GM12878 (cell line): ENCODE measurements at regions not wholly inside any gene's neighbourhood (a gene's known extent, or its start where the extent isn't known, plus 50 kb on each side); places are given as distances from the start of the nearest gene placed in this dataset.

ENCODE experiments used
- CHD4 ChIP-seq: fragments of 200-600 bp; sonication (generic); IDR thresholded peaks from 2 replicates; pipeline ENCODE4 v1.6.1; 2016; ENCODE audit warnings: mild to moderate bottlenecking
- FOS ChIP-seq: IDR thresholded peaks from 3 replicates; pipeline ENCODE4 v1.6.1; 2011; ENCODE audit warnings: borderline replicate concordance; ENCODE audit not compliant: insufficient read length; ENCODE audit errors: extremely low read depth
- FOXK2 ChIP-seq: fragments of 450-650 bp; IDR thresholded peaks from 2 replicates; pipeline ENCODE4 v1.6.1; 2017; ENCODE audit warnings: mild to moderate bottlenecking, moderate library complexity
- HCFC1 ChIP-seq: fragments of 150-350 bp; IDR thresholded peaks from 2 replicates; pipeline ENCODE4 v1.6.1; 2014; ENCODE audit warnings: low read length
- HDGF ChIP-seq: fragments of 450-650 bp; IDR thresholded peaks from 2 replicates; pipeline ENCODE4 v1.6.1; 2016; ENCODE audit warnings: antibody characterized with exemption
- HSF1 ChIP-seq: fragments of 150-350 bp; IDR thresholded peaks from 2 replicates; pipeline ENCODE4 v1.6.1; 2014; ENCODE audit warnings: mild to moderate bottlenecking, low read depth, low read length
- IKZF1 ChIP-seq: fragments of 450-650 bp; conservative IDR thresholded peaks from 2 replicates; pipeline ENCODE4 v1.6.1; 2017; ENCODE audit warnings: antibody characterized with exemption, mild to moderate bottlenecking
- JUND ChIP-seq: IDR thresholded peaks from 2 replicates; pipeline ENCODE4 v1.6.1; 2012; ENCODE audit warnings: low read depth, mild to moderate bottlenecking, low read length, improper control_type of control experiment, moderate library complexity
- MLLT1 ChIP-seq: fragments of 450-650 bp; IDR thresholded peaks from 2 replicates; pipeline ENCODE4 v1.6.1; 2016; ENCODE audit warnings: mild to moderate bottlenecking
- MTA2 ChIP-seq: fragments of 450-650 bp; IDR thresholded peaks from 2 replicates; pipeline ENCODE4 v1.6.1; 2016; ENCODE audit warnings: low read depth, mild to moderate bottlenecking, moderate library complexity
- NFYA ChIP-seq: IDR thresholded peaks from 2 replicates; pipeline ENCODE4 v1.6.1; 2011; ENCODE audit warnings: low read depth, mild to moderate bottlenecking, low read length, improper control_type of control experiment, borderline replicate concordance
- NR2C1 ChIP-seq: fragments of 450-650 bp; IDR thresholded peaks from 2 replicates; pipeline ENCODE4 v1.6.1; 2017; ENCODE audit warnings: antibody characterized with exemption, mild to moderate bottlenecking, moderate library complexity
- PKNOX1 ChIP-seq: fragments of 450-650 bp; IDR thresholded peaks from 2 replicates; pipeline ENCODE4 v1.6.1; 2016; ENCODE audit warnings: mild to moderate bottlenecking
- RB1 ChIP-seq: fragments of 450-650 bp; formaldehyde crosslinking; IDR thresholded peaks from 2 replicates; pipeline ENCODE4 v1.6.1; 2017; ENCODE audit warnings: mild to moderate bottlenecking, borderline replicate concordance
- SP1 ChIP-seq: IDR thresholded peaks from one replicate; pipeline ENCODE4 v1.6.1; 2011; ENCODE audit warnings: low read depth, low read length
- STAT3 ChIP-seq: IDR thresholded peaks from 2 replicates; pipeline ENCODE4 v1.6.1; 2011; ENCODE audit warnings: low read depth, low read length, improper control_type of control experiment
- SUPT20H ChIP-seq: IDR thresholded peaks from 2 replicates; pipeline ENCODE4 v1.6.1; 2011; ENCODE audit warnings: low read depth, mild to moderate bottlenecking, low read length, moderate library complexity, borderline replicate concordance; ENCODE audit not compliant: control insufficient read depth
- ZBTB11 ChIP-seq: fragments of 450-650 bp; formaldehyde crosslinking; IDR thresholded peaks from 2 replicates; pipeline ENCODE4 v1.5.0; 2022; ENCODE audit warnings: mild to moderate bottlenecking, missing genetic modification characterization
- ZBTB4 ChIP-seq: fragments of 450-650 bp; formaldehyde crosslinking; IDR thresholded peaks from 2 replicates; pipeline ENCODE4 v1.4.0; 2022; ENCODE audit warnings: mild to moderate bottlenecking, moderate library complexity
- ZNF622 ChIP-seq: fragments of 450-650 bp; IDR thresholded peaks from 2 replicates; pipeline ENCODE4 v1.6.1; 2017; ENCODE audit warnings: mild to moderate bottlenecking, inconsistent platforms
- ZSCAN29 ChIP-seq: fragments of 450-650 bp; IDR thresholded peaks from 2 replicates; pipeline ENCODE4 v1.6.1; 2017; ENCODE audit warnings: mild to moderate bottlenecking, moderate library complexity

- 0 out of 2 replicates have a peak, but pooled peaks have one; percentile 26 for TF ChIP-seq PKNOX1
- TF ChIP-seq FOXK2: no peak
- TF ChIP-seq ZNF622: no peak
- no peak for TF ChIP-seq MLLT1
- TF ChIP-seq HSF1: no peak
- TF ChIP-seq HDGF: no peak
- no peak for TF ChIP-seq RB1
- no peak for TF ChIP-seq ZBTB11 (CRISPR knock-in tag)
- no peak for TF ChIP-seq ZSCAN29
- TF ChIP-seq ZBTB4 (CRISPR knock-in tag): no peak
- no peak for TF ChIP-seq HCFC1
- TF ChIP-seq SP1: peak; percentile 21
- peak; percentile 84 for TF ChIP-seq MTA2
- no peak for TF ChIP-seq STAT3
- no peak for TF ChIP-seq FOS
- TF ChIP-seq NR2C1: peak; percentile 85
- no peak for TF ChIP-seq NFYA
- TF ChIP-seq IKZF1: peak; percentile 79
- peak; percentile 72; the same call in 1 of the 2 replicates for TF ChIP-seq JUND
- no peak for TF ChIP-seq SUPT20H
- TF ChIP-seq CHD4: no peak
Observed at GRCh38 chr20:40156600-40157317, 532.3 kb downstream of the MAFB start (continued).
